Endothelial cell of umbilical vein (primary cell): ENCODE measurements at regions not wholly inside any gene's neighbourhood (a gene's known extent, or its start where the extent isn't known, plus 50 kb on each side); places are given as distances from the start of the nearest gene placed in this dataset.
"Not testable (repeated sequence)": the region's sequence is repeated elsewhere in the genome, so short reads cannot be mapped to it uniquely, and the experiment has no call there.

Experiments used
- BruUV-seq: library from RNA; stranded (reverse); fragments of 400-500 nt; replicated peaks from 2 replicates; lab custom pipeline; 2021; lab: Mats Ljungman, UMichigan
- CTCF ChIA-PET: fragments of 300-600, 350-600 bp; sonication (Branson Sonifier 250); formaldehyde crosslinking; loops from one replicate; lab custom pipeline; 2021; ENCODE audit warnings: antibody characterized with exemption, inconsistent platforms; lab: Charles Lee
- POLR2A ChIA-PET: fragments of 300-600, 350-600 bp; sonication (Branson Sonifier 250); formaldehyde crosslinking; loops from one replicate; lab custom pipeline; 2021; ENCODE audit warnings: antibody characterized with exemption, inconsistent platforms; lab: Charles Lee
- DNase-seq: peaks from one replicate; pipeline ENCODE4 v3.0.0-alpha.2; 2011; ENCODE audit warnings: low read depth, low spot score
- FAIRE-seq: peaks from 2 replicates; lab custom pipeline; 2011; peaks lifted over from hg19 to GRCh38; lab: Jason Lieb, UNC
- H2AFZ ChIP-seq: 2 replicates; pipeline ENCODE4 v1.6.0; 2012; ENCODE audit warnings: low read depth, low read length, control low read depth, inconsistent platforms
- H3K27ac ChIP-seq: 2 replicates; pipeline ENCODE4 v1.5.1; 2011; ENCODE audit warnings: low read depth, mild to moderate bottlenecking, control low read depth, low read length, moderate library complexity; ENCODE audit not compliant: insufficient read depth
- H3K27me3 ChIP-seq, 2 experiments: 2 replicates each; pipeline versions ENCODE4 v1.6.0 to v1.6.1; 2011; ENCODE audit warnings: low read length in 2 of 2, mixed read lengths in 1 of 2; ENCODE audit not compliant: control insufficient read depth in 2 of 2, insufficient read depth in 2 of 2
- H3K36me3 ChIP-seq, 2 experiments: 2 replicates in 1 of 2; 3 replicates in 1 of 2; pipeline ENCODE4 v1.5.1; 2011; ENCODE audit warnings: low read length in 2 of 2, mild to moderate bottlenecking in 1 of 2, moderate library complexity in 1 of 2; ENCODE audit not compliant: control insufficient read depth in 2 of 2, insufficient read depth in 2 of 2; ENCODE audit errors: extremely low read depth in 1 of 2
- H3K4me1 ChIP-seq: 3 replicates; pipeline ENCODE4 v1.5.1; 2011; ENCODE audit warnings: mild to moderate bottlenecking, low read length; ENCODE audit not compliant: control insufficient read depth, insufficient read depth; ENCODE audit errors: extremely low read depth
- H3K4me2 ChIP-seq: 2 replicates; pipeline ENCODE4 v1.6.1; 2011; ENCODE audit warnings: low read length, control low read depth, mixed read lengths; ENCODE audit not compliant: insufficient read depth
- H3K4me3 ChIP-seq, 3 experiments: fragments of 200-600 bp in 1 of 3; sonication (generic), shearing (Covaris generic) in 1 of 3; replicated peaks in 1 of 3; 2 replicates each; pipeline ENCODE4 v1.5.1; 2011 to 2016; ENCODE audit warnings: control low read depth in 3 of 3, low read length in 3 of 3, mild to moderate bottlenecking in 2 of 3, inconsistent platforms in 1 of 3, low read depth in 1 of 3, moderate library complexity in 1 of 3; ENCODE audit not compliant: insufficient read depth in 1 of 3
- H3K79me2 ChIP-seq: 2 replicates; pipeline ENCODE4 v1.6.0; 2012; ENCODE audit warnings: low read length, inconsistent platforms; ENCODE audit not compliant: control insufficient read depth, insufficient read depth
- H3K9ac ChIP-seq: replicated peaks from 2 replicates; pipeline ENCODE3; 2011; ENCODE audit warnings: low read length, control low read depth; ENCODE audit not compliant: insufficient read depth; ENCODE audit errors: extremely low read depth
- H3K9me1 ChIP-seq: replicated peaks from 3 replicates; pipeline ENCODE4 v1.6.0; 2011; ENCODE audit warnings: mild to moderate bottlenecking, low read length; ENCODE audit not compliant: control insufficient read depth, insufficient read depth; ENCODE audit errors: extremely low read depth
- H3K9me3 ChIP-seq: replicated peaks from 2 replicates; pipeline ENCODE4 v1.5.1; 2012; ENCODE audit warnings: low read length, inconsistent platforms; ENCODE audit not compliant: control insufficient read depth, insufficient read depth
- H4K20me1 ChIP-seq: replicated peaks from 2 replicates; pipeline ENCODE3; 2011; ENCODE audit warnings: mild to moderate bottlenecking, low read length; ENCODE audit not compliant: control insufficient read depth, insufficient read depth; ENCODE audit errors: extremely low read depth
- CTCF ChIP-seq, 2 donors: IDR thresholded peaks; 1 replicate in 1 of 2; 2 replicates in 1 of 2; pipeline ENCODE4 v1.5.1; 2011; ENCODE audit warnings: low read length in 2 of 2, mild to moderate bottlenecking in 2 of 2, moderate library complexity in 2 of 2, control low read depth in 1 of 2, inconsistent platforms in 1 of 2, low read depth in 1 of 2; ENCODE audit not compliant: insufficient read depth in 1 of 2; ENCODE audit errors: extremely low read depth in 1 of 2
- EZH2 ChIP-seq: IDR thresholded peaks from 2 replicates; pipeline ENCODE4 v1.6.1; 2012; ENCODE audit warnings: borderline replicate concordance, low read depth, mild to moderate bottlenecking, moderate library complexity, low read length, inconsistent platforms; ENCODE audit not compliant: severe bottlenecking
- FOS ChIP-seq: IDR thresholded peaks from 2 replicates; pipeline ENCODE4 v1.6.1; 2011; ENCODE audit warnings: mild to moderate bottlenecking, low read length, moderate library complexity, borderline replicate concordance; ENCODE audit not compliant: insufficient read depth
- GATA2 ChIP-seq: IDR thresholded peaks from 2 replicates; pipeline ENCODE4 v1.7.0; 2011; ENCODE audit warnings: low read depth, mild to moderate bottlenecking, moderate library complexity, mixed read lengths, low read length; ENCODE audit not compliant: insufficient read length, insufficient read depth
- JUN ChIP-seq: IDR thresholded peaks from 2 replicates; pipeline ENCODE4 v1.6.1; 2011; ENCODE audit warnings: borderline replicate concordance, low read depth; ENCODE audit not compliant: insufficient read length, insufficient read depth
- MAX ChIP-seq: IDR thresholded peaks from 2 replicates; pipeline ENCODE4 v1.6.1; 2011; ENCODE audit not compliant: insufficient read depth, insufficient read length
- MYC ChIP-seq: IDR thresholded peaks from one replicate; pipeline ENCODE4 v1.6.1; 2011; ENCODE audit warnings: mild to moderate bottlenecking, low read depth, low read length
- POLR2A ChIP-seq: IDR thresholded peaks from 2 replicates; pipeline ENCODE4 v1.6.1; 2012; ENCODE audit warnings: low read depth, mild to moderate bottlenecking, control low read depth, low read length
- POLR2AphosphoS5 ChIP-seq: IDR thresholded peaks from 2 replicates; pipeline ENCODE4 v1.6.1; 2012; ENCODE audit warnings: low read depth, mild to moderate bottlenecking, control low read depth, low read length, moderate library complexity; ENCODE audit not compliant: insufficient read depth
- dilution Hi-C: fragments of 300-500 bp; cut with MboI; formaldehyde crosslinking; loops from one replicate; pipeline ENCODE4 v1.15.0; 2019; ENCODE audit warnings: low sequenced_read_pairs; ENCODE audit not compliant: extremely low pct_ligation_motif_present
- intact Hi-C: fragments of 100-400 bp; cut with micrococcal nuclease; formaldehyde crosslinking; loops from one replicate; pipeline ENCODE4 v1.10.0; 2022

GRCh38 chr4:184331268-184331995, 113.8 kb upstream of the ENPP6 start:
- no peaks in the 10 kb centered on the region for H3K36me3 ChIP-seq
- H2AFZ ChIP-seq: no peak overlapping the region
- intact Hi-C loops (no loop called here), dilution Hi-C loops (no loop called here)
- H3K79me2 ChIP-seq: no peaks in the 10 kb centered on the region
- no peak overlapping the region for H3K9ac ChIP-seq
- H3K4me3 ChIP-seq: no peak overlapping the region
- H3K4me2 ChIP-seq: no peak overlapping the region
- no peaks in the 10 kb centered on the region for H3K9me3 ChIP-seq
- BruUV-seq: no TSS peak
- ChIA-PET CTCF (interaction anchor here (1.1 to 1.8 kb wide), 6 partner anchors 10 to 67 kb away, joined by 3 to 4 read pairs (median 3); no protein-coding TSS in a partner anchor), POLR2A (no interaction called here)
- H4K20me1 ChIP-seq: no peaks in the 10 kb centered on the region
- no peaks in the 10 kb centered on the region for H3K4me1 ChIP-seq
- no peak for FAIRE-seq
- no peak for TF ChIP-seq EZH2
- no peak for TF ChIP-seq MYC
- no peak for TF ChIP-seq POLR2A
- TF ChIP-seq JUN: no peak
- no peak for TF ChIP-seq GATA2
- no peak for TF ChIP-seq POLR2AphosphoS5
- no peak for TF ChIP-seq MAX
- TF ChIP-seq CTCF (IDR thresholded peaks at IDR 0.05; ENCODE audit: extremely low read depth in 1 of 2, insufficient read depth in 1 of 2, low read depth in 1 of 2, low read length in 2 of 2): no peak
- TF ChIP-seq FOS: no peak
- no peaks in the 10 kb centered on the region for H3K9me1 ChIP-seq
- H3K27me3 ChIP-seq: no peaks in the 10 kb centered on the region
- no peak for DNase-seq
- H3K27ac ChIP-seq: no peak overlapping the region

GRCh38 chr4:184330517-184331094, 112.9 kb upstream of the ENPP6 start:
- intact Hi-C loops, H3K9me3 ChIP-seq, H3K4me2 ChIP-seq, H3K27ac ChIP-seq, FAIRE-seq, H3K4me3 ChIP-seq, H3K9ac ChIP-seq, POLR2A ChIA-PET, H3K9me1 ChIP-seq, dilution Hi-C loops, H3K36me3 ChIP-seq, H4K20me1 ChIP-seq, H2AFZ ChIP-seq, DNase-seq, H3K79me2 ChIP-seq, BruUV-seq, H3K4me1 ChIP-seq, H3K27me3 ChIP-seq: not testable (repeated sequence)
- CTCF ChIA-PET: interaction anchor here (1.8 kb wide), 1 partner anchor 10 kb away, joined by 4 read pairs; no protein-coding TSS in a partner anchor
